PC-9 (cell line): ENCODE measurements at regions not wholly inside any gene's neighbourhood (a gene's known extent, or its start where the extent isn't known, plus 50 kb on each side); places are given as distances from the start of the nearest gene placed in this dataset.

Experiments
- BruUV-seq: library from RNA; stranded (reverse); fragments of 400-500 nt; replicated peaks from 2 replicates; lab custom pipeline; 2021; lab: Mats Ljungman, UMichigan
- CTCF ChIA-PET: fragments of 300-600 bp; sonication (Branson Sonifier 250); formaldehyde crosslinking; loops from one replicate; lab custom pipeline; 2022; ENCODE audit warnings: antibody characterized with exemption; lab: Charles Lee
- POLR2A ChIA-PET: fragments of 300-600 bp; sonication (Branson Sonifier 250); formaldehyde crosslinking; loops from one replicate; lab custom pipeline; 2022; ENCODE audit warnings: antibody characterized with exemption; ENCODE audit not compliant: unreplicated experiment; lab: Charles Lee
- DNase-seq, 2 experiments: peaks; one replicate each; pipeline versions ENCODE4 v3.0.0 to v3.0.0-alpha.2; 2015 to 2022; ENCODE audit warnings: mixed read lengths in 1 of 2
- H2AFZ ChIP-seq: fragments of 200-600 bp; sonication (generic); 2 replicates; pipeline ENCODE4 v1.8.1; 2017; ENCODE audit warnings: antibody characterized with exemption
- H3F3A ChIP-seq: fragments of 200-600 bp; sonication (generic); 2 replicates; pipeline ENCODE4 v1.8.1; 2017; ENCODE audit warnings: antibody characterized with exemption, mild to moderate bottlenecking, low read depth; ENCODE audit not compliant: insufficient read depth
- H3K27ac ChIP-seq: fragments of 200-600 bp; sonication (generic); 2 replicates; pipeline ENCODE4 v1.6.1; 2016; ENCODE audit warnings: mixed run types
- H3K27me3 ChIP-seq: fragments of 200-600 bp; sonication (generic); 2 replicates; pipeline ENCODE4 v1.6.1; 2016; ENCODE audit warnings: low read depth, mixed run types; ENCODE audit not compliant: insufficient read depth
- H3K36me3 ChIP-seq: fragments of 200-600 bp; sonication (generic); 2 replicates; pipeline ENCODE4 v1.6.1; 2016; ENCODE audit warnings: low read depth, mixed run types
- H3K4me1 ChIP-seq: fragments of 200-600 bp; sonication (generic); replicated peaks from 2 replicates; pipeline ENCODE4 v1.6.1; 2016; ENCODE audit warnings: mixed run types; ENCODE audit not compliant: insufficient read depth
- H3K4me2 ChIP-seq: fragments of 200-600 bp; sonication (generic); 2 replicates; pipeline ENCODE4 v1.6.1; 2017; ENCODE audit warnings: mixed run types
- H3K4me3 ChIP-seq: fragments of 200-600 bp; sonication (generic); 2 replicates; pipeline ENCODE4 v1.6.1; 2016; ENCODE audit warnings: mixed run types
- H3K79me2 ChIP-seq: fragments of 200-600 bp; sonication (generic); 2 replicates; pipeline ENCODE4 v1.6.1; 2017; ENCODE audit warnings: low read depth, mixed run types
- H3K9me2 ChIP-seq: fragments of 200-600 bp; sonication (generic); 2 replicates; pipeline ENCODE4 v1.8.1; 2017; ENCODE audit warnings: mild to moderate bottlenecking; ENCODE audit not compliant: insufficient read depth
- H3K9me3 ChIP-seq: fragments of 200-600 bp; sonication (generic); 2 replicates; pipeline ENCODE4 v1.8.1; 2016; ENCODE audit warnings: low read depth; ENCODE audit not compliant: insufficient read depth
- H4K20me1 ChIP-seq: fragments of 200-600 bp; sonication (generic); 2 replicates; pipeline ENCODE4 v1.8.1; 2017; ENCODE audit not compliant: insufficient read depth
- CTCF ChIP-seq: fragments of 200-600 bp; sonication (generic); conservative IDR thresholded peaks from 2 replicates; pipeline ENCODE4 v1.6.1; 2017; ENCODE audit warnings: mixed run types, antibody characterized with exemption, mild to moderate bottlenecking, moderate library complexity
- EZH2 ChIP-seq: fragments of 200-600 bp; sonication (generic); IDR thresholded peaks from 2 replicates; pipeline ENCODE4 v1.8.0; 2017; ENCODE audit warnings: antibody characterized with exemption, low read depth
- intact Hi-C: fragments of 100-400 bp; cut with micrococcal nuclease; formaldehyde crosslinking; loops from one replicate; pipeline ENCODE4 v1.10.0; 2022; ENCODE audit not compliant: unreplicated experiment

GRCh38 chr13:44040070-44040817 is 160.5 kb downstream of the LACC1 start:
- H3K9me2 ChIP-seq: no peaks in the 10 kb centered on the region
- peak overlapping the region; percentile 36; the same call in 1 of the 2 replicates for H3K4me2 ChIP-seq
- no peak overlapping the region for H2AFZ ChIP-seq
- POLR2A ChIA-PET: interaction anchor here (0.6 kb wide), 1 partner anchor 135 kb away, joined by 6 read pairs; no protein-coding TSS in a partner anchor
- peaks cover 19% of the 10 kb centered on the region for H3F3A ChIP-seq
- no peak overlapping the region; the same call in 1 of the 2 replicates for H3K4me3 ChIP-seq
- H3K27me3 ChIP-seq: no peaks in the 10 kb centered on the region
- BruUV-seq: no TSS peak
- H4K20me1 ChIP-seq: no peaks in the 10 kb centered on the region
- CTCF ChIA-PET: interaction anchor here (0.6 kb wide), 1 partner anchor 49 kb away, joined by 31 read pairs; no protein-coding TSS in a partner anchor
- no peak for DNase-seq
- H3K4me1 ChIP-seq: peaks cover 28% of the 10 kb centered on the region
- H3K27ac ChIP-seq: peak overlapping the region; percentile 66
- H3K79me2 ChIP-seq: no peaks in the 10 kb centered on the region
- intact Hi-C loops: no loop called here
- TF ChIP-seq CTCF (no peak), EZH2 (no peak)
- H3K36me3 ChIP-seq: no peaks in the 10 kb centered on the region
- H3K9me3 ChIP-seq: no peaks in the 10 kb centered on the region; the same call in 1 of the 2 replicates

GRCh38 chr13:44040818-44041100 is 161.1 kb downstream of the LACC1 start:
- H3K27ac ChIP-seq: peak overlapping the region; percentile 66

More at GRCh38 chr13:44040818-44041100, 161.1 kb downstream of the LACC1 start:
- no peaks in the 10 kb centered on the region; the same call in 1 of the 2 replicates for H3K9me3 ChIP-seq
- H2AFZ ChIP-seq: no peak overlapping the region
- no peak overlapping the region for H3K4me3 ChIP-seq
- no peak for DNase-seq
- ChIA-PET CTCF (interaction anchor here (0.6 kb wide), 1 partner anchor 49 kb away, joined by 31 read pairs; no protein-coding TSS in a partner anchor), POLR2A (no interaction called here)
- intact Hi-C loops: no loop called here
- no peaks in the 10 kb centered on the region for H3K27me3 ChIP-seq
- H3K9me2 ChIP-seq: no peaks in the 10 kb centered on the region
- no peaks in the 10 kb centered on the region for H3K79me2 ChIP-seq
- BruUV-seq: no TSS peak
- H3F3A ChIP-seq: peaks cover 20% of the 10 kb centered on the region
- TF ChIP-seq CTCF: no peak
- no peak for TF ChIP-seq EZH2
- H3K36me3 ChIP-seq: no peaks in the 10 kb centered on the region
- peak overlapping the region; percentile 36; the same call in 1 of the 2 replicates for H3K4me2 ChIP-seq
- peaks cover 33% of the 10 kb centered on the region for H3K4me1 ChIP-seq
- H4K20me1 ChIP-seq: no peaks in the 10 kb centered on the region
